ENCODE measurements at regions not wholly inside any gene's neighbourhood (a gene's known extent, or its start where the extent isn't known, plus 50 kb on each side); places are given as distances from the start of the nearest gene placed in this dataset.

- no peak overlapping the region for H2AFZ ChIP-seq (ENCODE audit: insufficient read depth, low read length, poor library complexity)
- no CpG with 5 or more reads among the region's 3 CpGs for WGBS (ENCODE audit: extremely low coverage, insufficient coverage, insufficient read length)
Measured at GRCh38 chr1:103945774-103946173, 196.1 kb downstream of the AMY1C start.

DNA sequence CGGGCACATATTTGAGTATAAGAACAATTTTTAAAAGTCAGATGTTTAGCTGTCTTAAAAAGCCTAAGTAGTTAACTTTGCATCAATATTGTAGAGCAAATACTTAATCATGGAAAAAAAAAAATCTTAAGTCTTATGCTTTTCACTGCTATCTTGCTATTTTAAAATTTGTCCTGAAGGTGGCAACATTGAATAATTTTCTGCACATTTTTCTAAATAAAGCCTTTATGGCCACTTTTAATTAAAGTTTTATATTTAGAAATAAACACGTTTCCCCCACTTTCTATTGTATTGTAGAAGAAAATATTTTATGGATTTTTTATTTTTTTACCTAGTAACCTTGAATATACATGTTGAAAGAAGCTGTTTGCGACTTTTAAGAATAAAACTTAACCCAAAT is 198.8 kb downstream of the AMY1C start:
- H2AK5ac ChIP-seq (ENCODE audit: low read length), result no peak overlapping the region
- no peak overlapping the region for H3K4me2 ChIP-seq (ENCODE audit: low read length)
- H2BK5ac ChIP-seq (ENCODE audit: low read depth, low read length, poor library complexity), result no peak overlapping the region
- H4K12ac ChIP-seq (ENCODE audit: low read depth, low read length), result no peak overlapping the region
- no CpG with 5 or more reads among the region's 3 CpGs for WGBS (ENCODE audit: extremely low coverage, insufficient coverage, insufficient read length)
- no peaks in the 10 kb centered on the region for H3K79me1 ChIP-seq (ENCODE audit: low read length)
- no peak overlapping the region for H4K91ac ChIP-seq (ENCODE audit: low read depth, low read length)
- DNase-seq, result peak in 1 of 2 donors; percentile 29
- no peaks in the 10 kb centered on the region for H3K79me2 ChIP-seq (ENCODE audit: control insufficient read depth, insufficient read depth, low read length, poor library complexity)
- no peak overlapping the region for H4K8ac ChIP-seq (ENCODE audit: low read depth, low read length)
- no peaks in the 10 kb centered on the region for H3K9me3 ChIP-seq (ENCODE audit: insufficient read depth, low read depth, low read length)
- H3K36me3 ChIP-seq (ENCODE audit: control insufficient read depth in 1 of 2, insufficient read depth in 2 of 2, low read length in 2 of 2), result no peaks in the 10 kb centered on the region
- no peak overlapping the region for H2BK120ac ChIP-seq (ENCODE audit: insufficient read depth, low read length, poor library complexity)
- H3K18ac ChIP-seq (ENCODE audit: low read length), result no peak overlapping the region
- H3K14ac ChIP-seq (ENCODE audit: low read length), result no peak overlapping the region
- no peak overlapping the region for H2BK12ac ChIP-seq (ENCODE audit: low read length)
- no peak overlapping the region for H3K23ac ChIP-seq (ENCODE audit: low read length)
- no peak overlapping the region for H2AFZ ChIP-seq (ENCODE audit: insufficient read depth, low read length, poor library complexity)
- H3K27me3 ChIP-seq (ENCODE audit: insufficient read depth, low read length), result no peaks in the 10 kb centered on the region
- H3K4ac ChIP-seq (ENCODE audit: low read depth, low read length), result no peak overlapping the region
- H3K9ac ChIP-seq (ENCODE audit: low read length), result no peak overlapping the region
- no peaks in the 10 kb centered on the region for H3K4me1 ChIP-seq (ENCODE audit: control insufficient read depth in 1 of 2, insufficient read depth in 2 of 2, low read length in 2 of 2)
- H3K4me3 ChIP-seq (ENCODE audit: low read depth, low read length), result no peak overlapping the region
- no peak overlapping the region for H3K27ac ChIP-seq (ENCODE audit: low read depth, low read length)

More at GRCh38 chr1:103945774-103946173, 196.1 kb downstream of the AMY1C start:
- H2BK5ac ChIP-seq (ENCODE audit: low read depth, low read length, poor library complexity), result no peak overlapping the region
- no peak overlapping the region for H3K14ac ChIP-seq (ENCODE audit: low read length)
- no peak overlapping the region for H3K4me2 ChIP-seq (ENCODE audit: low read length)
- H3K79me2 ChIP-seq (ENCODE audit: control insufficient read depth, insufficient read depth, low read length, poor library complexity), result no peaks in the 10 kb centered on the region
- no peak overlapping the region for H3K4me3 ChIP-seq (ENCODE audit: low read depth, low read length)
- no peak overlapping the region for H3K27ac ChIP-seq (ENCODE audit: low read depth, low read length)
- H3K18ac ChIP-seq (ENCODE audit: low read length), result no peak overlapping the region
- DNase-seq, result no peak
- no peak overlapping the region for H3K23ac ChIP-seq (ENCODE audit: low read length)
- no peak overlapping the region for H2AK5ac ChIP-seq (ENCODE audit: low read length)
- no peaks in the 10 kb centered on the region for H3K36me3 ChIP-seq (ENCODE audit: control insufficient read depth in 1 of 2, insufficient read depth in 2 of 2, low read length in 2 of 2)
- no peak overlapping the region for H2BK120ac ChIP-seq (ENCODE audit: insufficient read depth, low read length, poor library complexity)
- no peak overlapping the region for H3K4ac ChIP-seq (ENCODE audit: low read depth, low read length)
- no peak overlapping the region for H4K91ac ChIP-seq (ENCODE audit: low read depth, low read length)
- no peaks in the 10 kb centered on the region for H3K9me3 ChIP-seq (ENCODE audit: insufficient read depth, low read depth, low read length)
- H4K12ac ChIP-seq (ENCODE audit: low read depth, low read length), result no peak overlapping the region
- no peak overlapping the region for H3K9ac ChIP-seq (ENCODE audit: low read length)
- H2BK12ac ChIP-seq (ENCODE audit: low read length), result no peak overlapping the region
- no peak overlapping the region for H4K8ac ChIP-seq (ENCODE audit: low read depth, low read length)
- no peaks in the 10 kb centered on the region for H3K27me3 ChIP-seq (ENCODE audit: insufficient read depth, low read length)
- H3K4me1 ChIP-seq (ENCODE audit: control insufficient read depth in 1 of 2, insufficient read depth in 2 of 2, low read length in 2 of 2), result no peaks in the 10 kb centered on the region
- no peaks in the 10 kb centered on the region for H3K79me1 ChIP-seq (ENCODE audit: low read length)

GRCh38 chr1:103949779-103950178 is 200.1 kb downstream of the AMY1C start:
- Histone ChIP-seq H2BK12ac (ENCODE audit: low read length) (no peak overlapping the region), H3K9ac (ENCODE audit: low read length) (no peak overlapping the region), H3K4me2 (ENCODE audit: low read length) (no peak overlapping the region), H2BK5ac (ENCODE audit: low read depth, low read length, poor library complexity) (no peak overlapping the region), H4K91ac (ENCODE audit: low read depth, low read length) (no peak overlapping the region), H3K4me1 (ENCODE audit: control insufficient read depth in 1 of 2, insufficient read depth in 2 of 2, low read length in 2 of 2) (no peaks in the 10 kb centered on the region), H2AFZ (ENCODE audit: insufficient read depth, low read length, poor library complexity) (no peak overlapping the region), H4K12ac (ENCODE audit: low read depth, low read length) (no peak overlapping the region), H3K27me3 (ENCODE audit: insufficient read depth, low read length) (no peaks in the 10 kb centered on the region), H3K79me1 (ENCODE audit: low read length) (no peaks in the 10 kb centered on the region), H3K4me3 (ENCODE audit: low read depth, low read length) (no peak overlapping the region), H3K14ac (ENCODE audit: low read length) (no peak overlapping the region), H3K18ac (ENCODE audit: low read length) (no peak overlapping the region), H3K9me3 (ENCODE audit: insufficient read depth, low read depth, low read length) (no peaks in the 10 kb centered on the region), H3K79me2 (ENCODE audit: control insufficient read depth, insufficient read depth, low read length, poor library complexity) (no peaks in the 10 kb centered on the region), H2BK120ac (ENCODE audit: insufficient read depth, low read length, poor library complexity) (no peak overlapping the region), H3K23ac (ENCODE audit: low read length) (no peak overlapping the region), H3K36me3 (ENCODE audit: control insufficient read depth in 1 of 2, insufficient read depth in 2 of 2, low read length in 2 of 2) (no peaks in the 10 kb centered on the region), H3K27ac (ENCODE audit: low read depth, low read length) (no peak overlapping the region), H4K8ac (ENCODE audit: low read depth, low read length) (no peak overlapping the region), H3K4ac (ENCODE audit: low read depth, low read length) (no peak overlapping the region), H2AK5ac (ENCODE audit: low read length) (no peak overlapping the region)
- no peak for DNase-seq

DNA sequence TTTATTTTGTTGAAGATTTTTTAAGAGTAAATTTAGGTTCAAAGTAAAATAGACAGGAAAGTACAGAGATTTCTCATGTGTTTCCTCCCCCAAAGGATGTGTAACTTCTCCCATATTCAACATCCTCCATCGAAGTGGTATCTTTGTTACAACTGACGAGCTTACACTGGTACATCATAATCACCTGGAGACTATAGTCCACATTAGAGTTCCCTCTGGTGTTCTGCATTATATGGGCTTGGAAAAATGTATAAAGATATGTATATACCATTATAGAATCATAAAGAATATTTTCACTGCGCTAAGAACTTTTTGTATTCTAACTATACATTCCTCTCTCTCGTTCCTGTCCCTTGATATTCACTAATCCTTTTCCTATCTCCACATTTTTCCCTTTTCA is 203.7 kb downstream of the AMY1C start:
- Histone ChIP-seq H2AK5ac (ENCODE audit: low read length) (no peak overlapping the region), H4K8ac (ENCODE audit: low read depth, low read length) (no peak overlapping the region), H3K23ac (ENCODE audit: low read length) (no peak overlapping the region), H3K79me2 (ENCODE audit: control insufficient read depth, insufficient read depth, low read length, poor library complexity) (no peaks in the 10 kb centered on the region), H2BK12ac (ENCODE audit: low read length) (no peak overlapping the region), H4K12ac (ENCODE audit: low read depth, low read length) (no peak overlapping the region), H3K18ac (ENCODE audit: low read length) (no peak overlapping the region), H3K27ac (ENCODE audit: low read depth, low read length) (no peak overlapping the region), H4K91ac (ENCODE audit: low read depth, low read length) (no peak overlapping the region), H3K4me1 (ENCODE audit: control insufficient read depth in 1 of 2, insufficient read depth in 2 of 2, low read length in 2 of 2) (no peaks in the 10 kb centered on the region), H3K14ac (ENCODE audit: low read length) (no peak overlapping the region), H3K9ac (ENCODE audit: low read length) (no peak overlapping the region), H2BK5ac (ENCODE audit: low read depth, low read length, poor library complexity) (no peak overlapping the region), H2AFZ (ENCODE audit: insufficient read depth, low read length, poor library complexity) (no peak overlapping the region), H3K79me1 (ENCODE audit: low read length) (no peaks in the 10 kb centered on the region), H3K27me3 (ENCODE audit: insufficient read depth, low read length) (no peaks in the 10 kb centered on the region), H3K4me2 (ENCODE audit: low read length) (no peak overlapping the region), H3K4ac (ENCODE audit: low read depth, low read length) (no peak overlapping the region), H3K9me3 (ENCODE audit: insufficient read depth, low read depth, low read length) (no peaks in the 10 kb centered on the region), H3K36me3 (ENCODE audit: control insufficient read depth in 1 of 2, insufficient read depth in 2 of 2, low read length in 2 of 2) (no peaks in the 10 kb centered on the region), H3K4me3 (ENCODE audit: low read depth, low read length) (no peak overlapping the region), H2BK120ac (ENCODE audit: insufficient read depth, low read length, poor library complexity) (no peak overlapping the region)
- no peak for DNase-seq
- no CpG with 5 or more reads among the region's 4 CpGs for WGBS (ENCODE audit: extremely low coverage, insufficient coverage, insufficient read length)

All from trophoblast cell (in vitro differentiated cells and primary cell).